ENCODE measurements at regions not wholly inside any gene's neighbourhood (a gene's known extent, or its start where the extent isn't known, plus 50 kb on each side); places are given as distances from the start of the nearest gene placed in this dataset.

DNA sequence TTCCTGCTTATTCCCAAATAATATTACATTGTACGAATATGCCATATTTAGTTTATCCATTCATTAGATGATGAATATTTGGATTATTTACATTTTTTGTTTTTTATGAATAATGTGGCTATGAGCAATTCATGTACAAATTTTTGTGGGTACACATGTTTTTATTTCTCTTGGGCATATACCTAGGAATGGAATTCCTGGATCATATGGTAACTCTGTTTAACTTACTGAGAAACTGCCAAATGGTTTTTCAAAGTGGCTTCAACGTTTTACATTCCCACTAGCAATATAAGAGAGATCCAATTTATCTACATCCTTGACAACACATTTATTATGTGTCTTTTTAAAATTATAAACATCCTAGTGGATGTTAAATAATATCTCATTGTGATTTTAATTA is 362.0 kb upstream of the TMCO5A start:
- Mint-ChIP-seq H3K36me3 (no peaks in the 10 kb centered on the region), H3K4me3 (no peak overlapping the region), H3K4me1 (no peaks in the 10 kb centered on the region), H3K27me3 (no peaks in the 10 kb centered on the region), H3K9me3 (peaks cover 0 to 5% (median 0%) of the 10 kb centered on the region in 9 donors), H3K27ac (no peak overlapping the region)
- POLR2A ChIA-PET: no interaction called here
- no peak for DNase-seq
- no peak for ATAC-seq

GRCh38 chr15:37574985-37575384 is 359.5 kb upstream of the TMCO5A start:
- no peak overlapping the region for H3K4me3 Mint-ChIP-seq
- no peak overlapping the region for H3K27ac Mint-ChIP-seq
- POLR2A ChIA-PET: no interaction called here
- H3K27me3 Mint-ChIP-seq: no peaks in the 10 kb centered on the region
- H3K36me3 Mint-ChIP-seq: no peaks in the 10 kb centered on the region
- H3K4me1 Mint-ChIP-seq: no peaks in the 10 kb centered on the region
- DNase-seq (no peak), ATAC-seq (no peak)
- H3K9me3 Mint-ChIP-seq: peaks cover 0 to 2% (median 0%) of the 10 kb centered on the region in 9 donors

DNA sequence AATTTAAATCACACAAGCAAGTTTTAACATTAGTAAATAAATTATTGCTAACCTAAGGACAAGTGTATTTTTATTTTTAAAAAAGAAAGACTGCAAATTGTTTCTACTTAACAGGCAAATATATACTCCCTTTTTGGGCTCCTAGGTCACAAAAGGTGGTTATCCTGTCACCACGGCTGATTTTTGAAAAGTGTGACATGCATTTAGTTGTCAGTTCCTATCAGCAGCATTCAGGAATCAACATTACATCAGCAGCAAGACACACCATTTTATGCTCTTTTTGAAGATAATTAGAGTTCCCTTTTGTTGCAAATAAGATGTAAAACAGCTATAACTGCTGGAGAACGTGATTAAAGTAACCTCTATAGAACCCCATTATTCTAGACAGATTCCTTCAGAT is 357.5 kb upstream of the TMCO5A start:
- Mint-ChIP-seq H3K4me1 (no peaks in the 10 kb centered on the region), H3K27ac (no peak overlapping the region), H3K27me3 (no peaks in the 10 kb centered on the region), H3K4me3 (no peak overlapping the region), H3K36me3 (no peaks in the 10 kb centered on the region), H3K9me3 (peaks cover 0 to 2% (median 0%) of the 10 kb centered on the region in 9 donors)
- DNase-seq (no peak), ATAC-seq (no peak)
- POLR2A ChIA-PET: no interaction called here

GRCh38 chr15:37581866-37582532 is 352.4 kb upstream of the TMCO5A start:
- H3K9me3 Mint-ChIP-seq: peaks cover 0 to 5% (median 0%) of the 10 kb centered on the region in 9 donors
- H3K27ac Mint-ChIP-seq: no peak overlapping the region
- H3K4me1 Mint-ChIP-seq: no peaks in the 10 kb centered on the region
- no peak for DNase-seq
- no peaks in the 10 kb centered on the region for H3K36me3 Mint-ChIP-seq
- no peak overlapping the region for H3K4me3 Mint-ChIP-seq
- no peaks in the 10 kb centered on the region for H3K27me3 Mint-ChIP-seq
- no peak for ATAC-seq
- POLR2A ChIA-PET: no interaction called here

DNA sequence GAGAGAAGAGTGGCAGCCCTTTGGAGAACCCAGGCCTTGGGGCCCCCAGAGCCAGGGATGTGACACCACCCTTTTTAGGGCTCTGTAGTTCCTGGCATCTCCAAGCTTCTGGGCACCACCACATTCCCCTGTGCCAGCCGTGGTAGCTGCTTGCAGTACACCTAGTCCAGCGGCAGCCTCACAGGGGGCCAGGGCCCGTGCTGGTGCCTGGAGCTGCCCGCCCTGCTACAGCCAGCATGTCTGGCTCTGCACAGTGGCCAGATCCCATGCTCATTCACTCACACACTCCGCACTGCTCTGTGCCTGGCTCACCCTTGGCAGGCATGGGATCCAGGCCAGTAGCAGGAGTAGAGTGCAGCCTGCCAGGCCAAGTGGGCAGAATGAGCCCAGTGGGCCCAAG is 351.6 kb upstream of the TMCO5A start:
- no peaks in the 10 kb centered on the region for H3K4me1 Mint-ChIP-seq
- peaks cover 0 to 11% (median 0%) of the 10 kb centered on the region in 9 donors for H3K9me3 Mint-ChIP-seq
- no peaks in the 10 kb centered on the region for H3K36me3 Mint-ChIP-seq
- no peak overlapping the region for H3K4me3 Mint-ChIP-seq
- H3K27ac Mint-ChIP-seq: no peak overlapping the region
- DNase-seq: no peak
- no peaks in the 10 kb centered on the region for H3K27me3 Mint-ChIP-seq
- POLR2A ChIA-PET: no interaction called here
- ATAC-seq: no peak

GRCh38 chr15:37586011-37586583 is 348.3 kb upstream of the TMCO5A start:
- Mint-ChIP-seq H3K4me3 (no peak overlapping the region), H3K36me3 (no peaks in the 10 kb centered on the region), H3K9me3 (peaks cover 0 to 13% (median 0%) of the 10 kb centered on the region in 9 donors), H3K27me3 (peaks cover 0 to 3% (median 0%) of the 10 kb centered on the region in 5 donors), H3K4me1 (no peaks in the 10 kb centered on the region), H3K27ac (no peak overlapping the region)
- DNase-seq: no peak
- POLR2A ChIA-PET: no interaction called here
- no peak for ATAC-seq

- Mint-ChIP-seq H3K27ac (no peak overlapping the region), H3K4me1 (no peaks in the 10 kb centered on the region), H3K36me3 (no peaks in the 10 kb centered on the region), H3K9me3 (peaks cover 0 to 16% (median 0%) of the 10 kb centered on the region in 9 donors), H3K4me3 (no peak overlapping the region), H3K27me3 (peaks cover 0 to 5% (median 0%) of the 10 kb centered on the region in 5 donors)
- ATAC-seq: no peak
- POLR2A ChIA-PET: no interaction called here
- DNase-seq: no peak
Measured at GRCh38 chr15:37586976-37587375, 347.5 kb upstream of the TMCO5A start.

- Mint-ChIP-seq H3K9me3 (peaks cover 0 to 6% (median 0%) of the 10 kb centered on the region in 9 donors), H3K27ac (no peak overlapping the region), H3K27me3 (peaks cover 0 to 5% (median 0%) of the 10 kb centered on the region in 5 donors), H3K4me3 (no peak overlapping the region), H3K36me3 (no peaks in the 10 kb centered on the region), H3K4me1 (no peaks in the 10 kb centered on the region)
- POLR2A ChIA-PET: no interaction called here
- ATAC-seq: no peak
- DNase-seq: no peak
Measured at GRCh38 chr15:37594417-37594816, 340.0 kb upstream of the TMCO5A start.

DNA sequence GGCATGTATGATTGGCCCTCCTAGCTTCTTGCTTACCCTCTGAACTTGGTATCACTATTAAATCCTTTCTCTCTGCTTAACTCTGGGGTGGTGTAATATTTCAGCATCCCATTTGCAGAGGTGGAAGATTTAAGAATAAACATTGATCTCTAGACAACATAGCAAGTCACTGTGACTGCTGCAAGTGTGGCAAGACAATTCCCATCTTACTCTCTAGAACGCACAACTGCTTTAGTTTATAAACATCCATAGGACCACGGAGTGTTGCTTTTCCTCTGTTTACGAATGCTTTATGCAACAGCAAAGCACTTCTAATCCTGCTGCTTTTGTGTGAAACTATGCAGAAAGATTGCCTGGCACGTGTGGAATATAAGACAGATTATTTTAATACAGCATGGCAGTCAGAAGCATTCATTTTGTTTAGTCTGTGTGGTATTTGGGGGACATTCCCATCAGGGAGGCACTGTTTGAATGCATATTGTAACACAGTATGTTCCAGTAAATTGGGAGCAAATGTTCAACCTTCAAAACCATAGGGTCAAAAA is 338.9 kb upstream of the TMCO5A start:
- peaks cover 0 to 5% (median 0%) of the 10 kb centered on the region in 5 donors for H3K27me3 Mint-ChIP-seq
- H3K27ac Mint-ChIP-seq: no peak overlapping the region
- POLR2A ChIA-PET: no interaction called here
- no peak for ATAC-seq
- H3K36me3 Mint-ChIP-seq: no peaks in the 10 kb centered on the region
- no peaks in the 10 kb centered on the region for H3K4me1 Mint-ChIP-seq
- DNase-seq: no peak
- H3K9me3 Mint-ChIP-seq: peaks cover 0 to 6% (median 0%) of the 10 kb centered on the region in 9 donors
- H3K4me3 Mint-ChIP-seq: no peak overlapping the region

DNA sequence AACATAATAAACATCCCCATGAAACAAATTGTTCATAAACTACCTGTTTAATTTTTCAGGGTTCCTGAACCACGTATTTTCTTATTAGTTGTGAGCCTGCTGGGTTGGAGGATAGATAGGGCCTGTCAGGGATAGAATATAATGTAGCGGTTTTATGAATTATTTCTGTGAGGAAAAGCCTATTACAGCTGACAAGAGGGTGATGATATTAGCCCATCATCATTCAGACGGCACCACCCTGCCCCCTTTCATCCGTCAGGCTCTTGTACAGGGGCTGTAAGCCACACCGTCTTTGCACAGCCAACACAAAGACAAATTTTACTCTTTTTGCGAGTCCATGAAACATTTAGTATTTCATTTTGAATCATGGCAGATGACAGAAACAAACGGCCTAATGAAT is 335.3 kb upstream of the TMCO5A start:
- Mint-ChIP-seq H3K4me1 (no peaks in the 10 kb centered on the region), H3K9me3 (peaks cover 0 to 12% (median 0%) of the 10 kb centered on the region in 9 donors), H3K4me3 (no peak overlapping the region), H3K27me3 (peaks cover 0 to 8% (median 0%) of the 10 kb centered on the region in 5 donors), H3K27ac (no peak overlapping the region), H3K36me3 (no peaks in the 10 kb centered on the region)
- DNase-seq: no peak
- ATAC-seq: no peak
- POLR2A ChIA-PET: no interaction called here

GRCh38 chr15:37616215-37616614 is 318.2 kb upstream of the TMCO5A start:
- no peaks in the 10 kb centered on the region for H3K36me3 Mint-ChIP-seq
- ATAC-seq (no peak), DNase-seq (no peak)
- H3K27me3 Mint-ChIP-seq: peaks cover 0 to 9% (median 0%) of the 10 kb centered on the region in 5 donors
- peaks cover 0 to 21% (median 9%) of the 10 kb centered on the region in 9 donors for H3K9me3 Mint-ChIP-seq
- no peak overlapping the region for H3K4me3 Mint-ChIP-seq
- H3K27ac Mint-ChIP-seq: no peak overlapping the region
- POLR2A ChIA-PET: no interaction called here
- H3K4me1 Mint-ChIP-seq: no peaks in the 10 kb centered on the region

GRCh38 chr15:37618353-37618752 is 316.1 kb upstream of the TMCO5A start:
- Mint-ChIP-seq H3K36me3 (no peaks in the 10 kb centered on the region), H3K27ac (no peak overlapping the region), H3K27me3 (peaks cover 0 to under 1% (median 0%) of the 10 kb centered on the region in 5 donors), H3K4me1 (no peaks in the 10 kb centered on the region), H3K9me3 (peaks cover 0 to 17% (median 8%) of the 10 kb centered on the region in 9 donors), H3K4me3 (no peak overlapping the region)
- POLR2A ChIA-PET: no interaction called here
- DNase-seq (no peak), ATAC-seq (no peak)

- no peaks in the 10 kb centered on the region for H3K36me3 Mint-ChIP-seq
- no peaks in the 10 kb centered on the region for H3K27me3 Mint-ChIP-seq
- POLR2A ChIA-PET: no interaction called here
- H3K4me1 Mint-ChIP-seq: no peaks in the 10 kb centered on the region
- H3K4me3 Mint-ChIP-seq: no peak overlapping the region
- DNase-seq: no peak
- H3K27ac Mint-ChIP-seq: no peak overlapping the region
- no peak for ATAC-seq
- H3K9me3 Mint-ChIP-seq: peaks cover 0 to 15% (median 8%) of the 10 kb centered on the region in 9 donors
Measured at GRCh38 chr15:37619358-37620042, 314.9 kb upstream of the TMCO5A start.

All from naive thymus-derived CD8-positive, alpha-beta T cell (primary cell).